HCT116 (cell line): ENCODE measurements at regions not wholly inside any gene's neighbourhood (a gene's known extent, or its start where the extent isn't known, plus 50 kb on each side); places are given as distances from the start of the nearest gene placed in this dataset.

Experiments used
- ELF1 ChIP-seq: IDR thresholded peaks from 2 replicates; pipeline ENCODE4 v1.6.1; 2012; ENCODE audit warnings: low read depth, borderline replicate concordance
- EZH2 ChIP-seq: fragments of 200-600 bp; sonication (generic); IDR thresholded peaks from 2 replicates; pipeline ENCODE4 v1.6.1; 2017; ENCODE audit warnings: antibody characterized with exemption, mixed run types
- EZH2phosphoT487 ChIP-seq: fragments of 200-600 bp; IDR thresholded peaks from 2 replicates; pipeline ENCODE4 v1.6.1; 2018; ENCODE audit warnings: antibody characterized with exemption, borderline replicate concordance
- JUND ChIP-seq: IDR thresholded peaks from 2 replicates; pipeline ENCODE4 v1.6.1; 2012
- POLR2A ChIP-seq: IDR thresholded peaks from 2 replicates; pipeline ENCODE4 v1.7.0; 2011; ENCODE audit warnings: borderline replicate concordance; ENCODE audit not compliant: insufficient read depth, insufficient read length; ENCODE audit errors: extremely low read depth
- POLR2AphosphoS5 ChIP-seq: IDR thresholded peaks from 2 replicates; pipeline ENCODE4 v1.6.1; 2011; ENCODE audit warnings: mild to moderate bottlenecking, low read depth, low read length, moderate library complexity
- SP1 ChIP-seq: IDR thresholded peaks from 2 replicates; pipeline ENCODE4 v1.6.1; 2012; ENCODE audit warnings: low read depth
- TCF7L2 ChIP-seq: IDR thresholded peaks from 2 replicates; pipeline ENCODE4 v1.7.0; 2011; ENCODE audit warnings: borderline replicate concordance, inconsistent platforms; ENCODE audit not compliant: insufficient read depth, insufficient read length; ENCODE audit errors: extremely low read depth
- TF ChIP-seq, protein P1 (sequence below), 3 experiments: fragments of 200-600 bp in 1 of 3; sonication (generic) in 1 of 3; IDR thresholded peaks in 2 of 3; conservative IDR thresholded peaks in 1 of 3; 2 replicates each; pipeline ENCODE4 v1.5.1; 2012 to 2017; ENCODE audit warnings: low read depth in 2 of 3, low read length in 2 of 3, antibody characterized with exemption in 1 of 3, borderline replicate concordance in 1 of 3, control low read depth in 1 of 3, mild to moderate bottlenecking in 1 of 3, mixed read lengths in 1 of 3, mixed run types in 1 of 3, moderate library complexity in 1 of 3; ENCODE audit not compliant: insufficient read depth in 1 of 3
- TF ChIP-seq, protein P2 (sequence below): IDR thresholded peaks from 2 replicates; pipeline ENCODE4 v1.6.1; 2012

DNA sequence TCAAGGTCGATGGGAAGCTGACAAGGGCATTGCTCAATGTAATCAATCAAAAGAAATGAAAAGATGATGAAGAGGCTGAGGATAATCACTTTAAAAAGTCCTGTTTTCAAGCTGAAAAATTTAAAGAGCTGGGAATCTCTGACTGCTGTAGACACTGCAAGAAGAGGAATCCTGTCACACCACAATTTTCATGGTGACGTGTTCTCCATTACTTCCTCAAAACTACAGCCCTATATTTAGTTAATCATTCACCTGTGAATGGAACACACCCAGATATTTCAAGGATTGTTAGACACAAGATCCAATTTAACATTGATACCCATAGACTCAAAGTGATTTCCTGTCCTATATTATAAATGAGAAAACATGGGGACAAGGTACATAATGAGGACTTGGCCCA lies 1048.3 kb downstream of the AMY1C start:
- TF ChIP-seq TCF7L2 (no peak), EZH2 (no peak), ELF1 (no peak), POLR2A (no peak), POLR2AphosphoS5 (no peak), SP1 (no peak), JUND (no peak), EZH2phosphoT487 (no peak)
- TF ChIP-seq, protein P1, sequence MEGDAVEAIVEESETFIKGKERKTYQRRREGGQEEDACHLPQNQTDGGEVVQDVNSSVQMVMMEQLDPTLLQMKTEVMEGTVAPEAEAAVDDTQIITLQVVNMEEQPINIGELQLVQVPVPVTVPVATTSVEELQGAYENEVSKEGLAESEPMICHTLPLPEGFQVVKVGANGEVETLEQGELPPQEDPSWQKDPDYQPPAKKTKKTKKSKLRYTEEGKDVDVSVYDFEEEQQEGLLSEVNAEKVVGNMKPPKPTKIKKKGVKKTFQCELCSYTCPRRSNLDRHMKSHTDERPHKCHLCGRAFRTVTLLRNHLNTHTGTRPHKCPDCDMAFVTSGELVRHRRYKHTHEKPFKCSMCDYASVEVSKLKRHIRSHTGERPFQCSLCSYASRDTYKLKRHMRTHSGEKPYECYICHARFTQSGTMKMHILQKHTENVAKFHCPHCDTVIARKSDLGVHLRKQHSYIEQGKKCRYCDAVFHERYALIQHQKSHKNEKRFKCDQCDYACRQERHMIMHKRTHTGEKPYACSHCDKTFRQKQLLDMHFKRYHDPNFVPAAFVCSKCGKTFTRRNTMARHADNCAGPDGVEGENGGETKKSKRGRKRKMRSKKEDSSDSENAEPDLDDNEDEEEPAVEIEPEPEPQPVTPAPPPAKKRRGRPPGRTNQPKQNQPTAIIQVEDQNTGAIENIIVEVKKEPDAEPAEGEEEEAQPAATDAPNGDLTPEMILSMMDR (IDR thresholded peaks at IDR 0.05 in 2 of 3, conservative IDR thresholded peaks at IDR 0.05 in 1 of 3; ENCODE audit: borderline replicate concordance in 1 of 3, insufficient read depth in 1 of 3, low read depth in 2 of 3, low read length in 2 of 3), result no peak
- TF ChIP-seq, protein P2, sequence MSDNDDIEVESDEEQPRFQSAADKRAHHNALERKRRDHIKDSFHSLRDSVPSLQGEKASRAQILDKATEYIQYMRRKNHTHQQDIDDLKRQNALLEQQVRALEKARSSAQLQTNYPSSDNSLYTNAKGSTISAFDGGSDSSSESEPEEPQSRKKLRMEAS, result no peak
